Left ventricle myocardium inferior (tissue), 1 donor: ENCODE measurements at regions not wholly inside any gene's neighbourhood (a gene's known extent, or its start where the extent isn't known, plus 50 kb on each side); places are given as distances from the start of the nearest gene placed in this dataset.

Source experiments
- DNase-seq: peaks from one replicate; pipeline ENCODE4 v3.0.0-alpha.2; 2020
- H3K27ac ChIP-seq: fragments of 200-600 bp; replicated peaks from 2 replicates; pipeline ENCODE4 v1.8.0; 2021
- H3K27me3 ChIP-seq: fragments of 200-600 bp; 2 replicates; pipeline ENCODE4 v1.8.0; 2021; ENCODE audit warnings: low read depth
- H3K36me3 ChIP-seq: fragments of 200-600 bp; 2 replicates; pipeline ENCODE4 v1.8.0; 2021
- H3K4me1 ChIP-seq: fragments of 200-600 bp; 2 replicates; pipeline ENCODE4 v1.8.0; 2021
- H3K4me3 ChIP-seq: fragments of 200-600 bp; 2 replicates; pipeline ENCODE4 v1.8.0; 2021; ENCODE audit warnings: mild to moderate bottlenecking, moderate library complexity
- H3K9me3 ChIP-seq: fragments of 200-600 bp; replicated peaks from 2 replicates; pipeline ENCODE4 v1.8.0; 2021
- intact Hi-C: fragments of 100-400 bp; cut with micrococcal nuclease; formaldehyde crosslinking; loops from one replicate; pipeline ENCODE4 v1.11.0; 2022
- TF ChIP-seq, protein P1 (sequence below): fragments of 200-600 bp; IDR thresholded peaks from 2 replicates; pipeline ENCODE4 v1.8.0; 2021; ENCODE audit warnings: antibody characterized with exemption, mild to moderate bottlenecking, borderline replicate concordance
- donor health status: DM: no; HTN: yes; CAD: no; lungs with severe emphysema.

- intact Hi-C loops, result no loop called here
- TF ChIP-seq, protein P1, sequence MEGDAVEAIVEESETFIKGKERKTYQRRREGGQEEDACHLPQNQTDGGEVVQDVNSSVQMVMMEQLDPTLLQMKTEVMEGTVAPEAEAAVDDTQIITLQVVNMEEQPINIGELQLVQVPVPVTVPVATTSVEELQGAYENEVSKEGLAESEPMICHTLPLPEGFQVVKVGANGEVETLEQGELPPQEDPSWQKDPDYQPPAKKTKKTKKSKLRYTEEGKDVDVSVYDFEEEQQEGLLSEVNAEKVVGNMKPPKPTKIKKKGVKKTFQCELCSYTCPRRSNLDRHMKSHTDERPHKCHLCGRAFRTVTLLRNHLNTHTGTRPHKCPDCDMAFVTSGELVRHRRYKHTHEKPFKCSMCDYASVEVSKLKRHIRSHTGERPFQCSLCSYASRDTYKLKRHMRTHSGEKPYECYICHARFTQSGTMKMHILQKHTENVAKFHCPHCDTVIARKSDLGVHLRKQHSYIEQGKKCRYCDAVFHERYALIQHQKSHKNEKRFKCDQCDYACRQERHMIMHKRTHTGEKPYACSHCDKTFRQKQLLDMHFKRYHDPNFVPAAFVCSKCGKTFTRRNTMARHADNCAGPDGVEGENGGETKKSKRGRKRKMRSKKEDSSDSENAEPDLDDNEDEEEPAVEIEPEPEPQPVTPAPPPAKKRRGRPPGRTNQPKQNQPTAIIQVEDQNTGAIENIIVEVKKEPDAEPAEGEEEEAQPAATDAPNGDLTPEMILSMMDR, result no peak
- Histone ChIP-seq H3K27ac (no peak overlapping the region), H3K36me3 (no peaks in the 10 kb centered on the region), H3K9me3 (no peaks in the 10 kb centered on the region), H3K27me3 (peaks cover 7% of the 10 kb centered on the region), H3K4me3 (no peak overlapping the region), H3K4me1 (no peaks in the 10 kb centered on the region)
- no peak for DNase-seq
Measured at GRCh38 chr14:98685725-98686124, 586.3 kb downstream of the BCL11B start.

DNA sequence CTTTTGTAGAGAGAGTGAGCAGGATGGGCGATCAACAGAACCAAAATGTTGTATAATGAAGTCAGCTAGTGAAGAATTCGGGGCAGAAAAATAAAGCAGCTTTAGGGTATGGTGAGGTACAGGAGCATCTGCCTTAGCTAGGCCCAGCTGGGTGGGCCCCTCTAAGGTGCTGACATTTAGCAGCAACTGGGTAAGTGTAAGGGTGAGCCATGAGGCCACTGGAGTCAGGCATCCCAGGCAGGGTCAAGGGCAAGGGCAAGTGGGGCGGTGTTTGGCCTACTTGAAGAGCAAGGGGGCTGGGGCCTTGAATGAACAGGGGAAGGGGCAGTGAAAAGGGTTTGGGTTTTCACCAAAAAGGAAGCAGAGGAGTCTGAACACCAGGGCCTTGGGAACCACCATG, 583.6 kb downstream of the BCL11B start:
- Histone ChIP-seq H3K4me3 (no peak overlapping the region), H3K27ac (no peak overlapping the region), H3K36me3 (no peaks in the 10 kb centered on the region), H3K27me3 (peaks cover 7% of the 10 kb centered on the region), H3K9me3 (no peaks in the 10 kb centered on the region), H3K4me1 (no peaks in the 10 kb centered on the region)
- TF ChIP-seq, protein P1, result no peak
- intact Hi-C loops, result no loop called here
- no peak for DNase-seq

GRCh38 chr14:98689951-98690350, 582.0 kb downstream of the BCL11B start:
- Histone ChIP-seq H3K36me3 (no peaks in the 10 kb centered on the region), H3K4me1 (no peaks in the 10 kb centered on the region), H3K9me3 (no peaks in the 10 kb centered on the region), H3K27me3 (peaks cover 5% of the 10 kb centered on the region), H3K4me3 (no peak overlapping the region), H3K27ac (no peak overlapping the region)
- intact Hi-C loops, result no loop called here
- no peak for DNase-seq
- TF ChIP-seq, protein P1, result no peak

GRCh38 chr14:98692832-98693231, 579.2 kb downstream of the BCL11B start:
- Histone ChIP-seq H3K4me1 (no peaks in the 10 kb centered on the region), H3K9me3 (no peaks in the 10 kb centered on the region), H3K36me3 (no peaks in the 10 kb centered on the region), H3K27ac (no peak overlapping the region), H3K27me3 (peaks cover 3% of the 10 kb centered on the region), H3K4me3 (no peak overlapping the region)
- TF ChIP-seq, protein P1, result no peak
- DNase-seq, result no peak
- intact Hi-C loops, result no loop called here

GRCh38 chr14:98694541-98694940, 577.5 kb downstream of the BCL11B start:
- TF ChIP-seq, protein P1, result no peak
- Histone ChIP-seq H3K4me3 (no peak overlapping the region), H3K9me3 (no peaks in the 10 kb centered on the region), H3K27ac (no peak overlapping the region), H3K27me3 (peaks cover 8% of the 10 kb centered on the region), H3K36me3 (no peaks in the 10 kb centered on the region), H3K4me1 (no peaks in the 10 kb centered on the region)
- DNase-seq, result no peak
- intact Hi-C loops, result no loop called here

GRCh38 chr14:98695809-98696208, 576.2 kb downstream of the BCL11B start:
- TF ChIP-seq, protein P1, result no peak
- no peak for DNase-seq

More at GRCh38 chr14:98695809-98696208, 576.2 kb downstream of the BCL11B start:
- peaks cover 12% of the 10 kb centered on the region for H3K27me3 ChIP-seq
- no peak overlapping the region for H3K4me3 ChIP-seq
- no peak overlapping the region for H3K27ac ChIP-seq
- no peaks in the 10 kb centered on the region for H3K36me3 ChIP-seq
- H3K4me1 ChIP-seq, result no peaks in the 10 kb centered on the region
- no peaks in the 10 kb centered on the region for H3K9me3 ChIP-seq
- intact Hi-C loops, result no loop called here
